ENCODE measurements at regions not wholly inside any gene's neighbourhood (a gene's known extent, or its start where the extent isn't known, plus 50 kb on each side); places are given as distances from the start of the nearest gene placed in this dataset.

GRCh38 chr1:30345491-30346130 lies 377.8 kb downstream of the MATN1 start:
- no peak for DNase-seq

GRCh38 chr1:30343562-30343961 lies 379.8 kb downstream of the MATN1 start:
- DNase-seq = no peak

- DNase-seq = no peak
Measured at GRCh38 chr1:30342535-30343141, 380.7 kb downstream of the MATN1 start.

- no peak for DNase-seq
Measured at GRCh38 chr1:30340934-30341333, 382.5 kb downstream of the MATN1 start.

GRCh38 chr1:30339866-30340265 lies 383.5 kb downstream of the MATN1 start:
- no peak for DNase-seq

- DNase-seq = no peak
Measured at GRCh38 chr1:30338765-30339164, 384.6 kb downstream of the MATN1 start.

- DNase-seq = no peak
Measured at GRCh38 chr1:30337324-30337620, 386.1 kb downstream of the MATN1 start.

GRCh38 chr1:30336550-30337323 lies 386.6 kb downstream of the MATN1 start:
- no peak for DNase-seq

GRCh38 chr1:30335997-30336390 lies 387.4 kb downstream of the MATN1 start:
- no peak for DNase-seq

GRCh38 chr1:30335389-30335996 lies 387.9 kb downstream of the MATN1 start:
- no peak for DNase-seq

- no peak for DNase-seq
Measured at GRCh38 chr1:30334767-30335166, 388.6 kb downstream of the MATN1 start.

- DNase-seq = no peak
Measured at GRCh38 chr1:30332116-30333094, 391.0 kb downstream of the MATN1 start.

- DNase-seq = no peak
Measured at GRCh38 chr1:30331415-30332065, 391.8 kb downstream of the MATN1 start.

- no peak for DNase-seq
Measured at GRCh38 chr1:30330644-30331043, 392.7 kb downstream of the MATN1 start.

- DNase-seq = no peak
Measured at GRCh38 chr1:30329802-30330557, 393.4 kb downstream of the MATN1 start.

- DNase-seq = no peak
Measured at GRCh38 chr1:30329263-30329753, 394.1 kb downstream of the MATN1 start.

GRCh38 chr1:30328401-30329262 lies 394.8 kb downstream of the MATN1 start:
- no peak for DNase-seq

- no peak for DNase-seq
Measured at GRCh38 chr1:30328100-30328370, 395.4 kb downstream of the MATN1 start.

- DNase-seq = no peak
Measured at GRCh38 chr1:30327370-30328099, 395.9 kb downstream of the MATN1 start.

GRCh38 chr1:30325999-30326398 lies 397.4 kb downstream of the MATN1 start:
- DNase-seq = no peak
